Stimulated activated CD8-positive, alpha-beta memory T cell treated with anti-CD3 and anti-CD28 coated beads, Interleukin-7, amount 100 ng/mL, for 48 hours (primary cell): ENCODE measurements at regions not wholly inside any gene's neighbourhood (a gene's known extent, or its start where the extent isn't known, plus 50 kb on each side); places are given as distances from the start of the nearest gene placed in this dataset.

Experiments
- DNase-seq, 2 donors: peaks; one replicate each; pipeline ENCODE4 v3.0.0-alpha.2; 2020; ENCODE audit warnings: low read depth in 1 of 2; ENCODE audit errors: extremely low read depth in 1 of 2

GRCh38 chr3:44072601-44073540 lies 168.8 kb upstream of the TOPAZ1 start:
- DNase-seq = no peak

- DNase-seq = no peak
Observed at GRCh38 chr3:44074181-44074580, 167.5 kb upstream of the TOPAZ1 start.

GRCh38 chr3:44076221-44076829 lies 165.4 kb upstream of the TOPAZ1 start:
- DNase-seq = no peak

- no peak for DNase-seq
Observed at GRCh38 chr3:44077267-44077666, 164.4 kb upstream of the TOPAZ1 start.

GRCh38 chr3:44078863-44079262 lies 162.8 kb upstream of the TOPAZ1 start:
- DNase-seq = no peak

GRCh38 chr3:44079916-44080315 lies 161.8 kb upstream of the TOPAZ1 start:
- no peak for DNase-seq

- no peak for DNase-seq
Observed at GRCh38 chr3:44080474-44081072, 161.1 kb upstream of the TOPAZ1 start.

- no peak for DNase-seq
Observed at GRCh38 chr3:44090036-44090435, 151.7 kb upstream of the TOPAZ1 start.

- DNase-seq = no peak
Observed at GRCh38 chr3:44092497-44092896, 149.2 kb upstream of the TOPAZ1 start.

GRCh38 chr3:44093531-44093930 lies 148.2 kb upstream of the TOPAZ1 start:
- DNase-seq = no peak

- no peak for DNase-seq
Observed at GRCh38 chr3:44098656-44099415, 142.8 kb upstream of the TOPAZ1 start.

- DNase-seq = no peak
Observed at GRCh38 chr3:44099566-44100297, 142.0 kb upstream of the TOPAZ1 start.

GRCh38 chr3:44100298-44100695 lies 141.4 kb upstream of the TOPAZ1 start:
- no peak for DNase-seq

GRCh38 chr3:44104043-44104442 lies 137.6 kb upstream of the TOPAZ1 start:
- no peak for DNase-seq

GRCh38 chr3:44104668-44105321 lies 136.9 kb upstream of the TOPAZ1 start:
- DNase-seq = peak in 1 of 2 donors; percentile 65

GRCh38 chr3:44105571-44105970 lies 136.1 kb upstream of the TOPAZ1 start:
- no peak for DNase-seq

- no peak for DNase-seq
Observed at GRCh38 chr3:44106756-44107155, 134.9 kb upstream of the TOPAZ1 start.

- DNase-seq = no peak
Observed at GRCh38 chr3:44108481-44108880, 133.2 kb upstream of the TOPAZ1 start.

GRCh38 chr3:44109771-44110361 lies 131.8 kb upstream of the TOPAZ1 start:
- DNase-seq = no peak

GRCh38 chr3:44110648-44111047 lies 131.0 kb upstream of the TOPAZ1 start:
- DNase-seq = no peak
